IPS-NIHi7 (cell line): ENCODE measurements at regions not wholly inside any gene's neighbourhood (a gene's known extent, or its start where the extent isn't known, plus 50 kb on each side); places are given as distances from the start of the nearest gene placed in this dataset.
"Not testable (repeated sequence)": the region's sequence is repeated elsewhere in the genome, so short reads cannot be mapped to it uniquely, and the experiment has no call there.

Experiments used
- DNase-seq: peaks from one replicate; pipeline ENCODE4 v3.0.0; 2012; ENCODE audit warnings: mixed read lengths; ENCODE audit errors: extremely low spot score

GRCh38 chr6:126667728-126668127 is 327.8 kb downstream of the CENPW start:
- no peak for DNase-seq

- no peak for DNase-seq
Measured at GRCh38 chr6:126672649-126673048, 332.7 kb downstream of the CENPW start.

GRCh38 chr6:126673749-126674148 is 333.8 kb downstream of the CENPW start:
- DNase-seq = not testable (repeated sequence)

- no peak for DNase-seq
Measured at GRCh38 chr6:126682440-126682839, 342.5 kb downstream of the CENPW start.

GRCh38 chr6:126685182-126685581 is 345.3 kb downstream of the CENPW start:
- no peak for DNase-seq

GRCh38 chr6:126696921-126697693 is 357.2 kb downstream of the CENPW start:
- no peak for DNase-seq

GRCh38 chr6:126698732-126699240 is 358.9 kb downstream of the CENPW start:
- no peak for DNase-seq

GRCh38 chr6:126701676-126702560 is 362.0 kb downstream of the CENPW start:
- no peak for DNase-seq

GRCh38 chr6:126716032-126716431 is 376.1 kb downstream of the CENPW start:
- no peak for DNase-seq

GRCh38 chr6:126716826-126717509 is 377.1 kb downstream of the CENPW start:
- DNase-seq = no peak

- DNase-seq = no peak
Measured at GRCh38 chr6:126718600-126719327, 378.8 kb downstream of the CENPW start.

GRCh38 chr6:126720304-126720703 is 380.4 kb downstream of the CENPW start:
- DNase-seq = no peak

- no peak for DNase-seq
Measured at GRCh38 chr6:126721581-126722160, 381.8 kb downstream of the CENPW start.

GRCh38 chr6:126722411-126722810 is 382.5 kb downstream of the CENPW start:
- no peak for DNase-seq

- DNase-seq = no peak
Measured at GRCh38 chr6:126723541-126724170, 383.7 kb downstream of the CENPW start.

GRCh38 chr6:126724821-126725220 is 384.9 kb downstream of the CENPW start:
- no peak for DNase-seq

- not testable (repeated sequence) for DNase-seq
Measured at GRCh38 chr6:126726454-126726853, 386.5 kb downstream of the CENPW start.

- no peak for DNase-seq
Measured at GRCh38 chr6:126738146-126738545, 380.3 kb upstream of the RSPO3 start.

- no peak for DNase-seq
Measured at GRCh38 chr6:126738641-126739040, 379.8 kb upstream of the RSPO3 start.

GRCh38 chr6:126743076-126743475 is 375.4 kb upstream of the RSPO3 start:
- no peak for DNase-seq
